ENCODE measurements at regions not wholly inside any gene's neighbourhood (a gene's known extent, or its start where the extent isn't known, plus 50 kb on each side); places are given as distances from the start of the nearest gene placed in this dataset.

- TF ChIP-seq CTCF (conservative IDR thresholded peaks at IDR 0.05 in 1 of 2, IDR thresholded peaks at IDR 0.05 in 1 of 2; ENCODE audit: low read depth in 1 of 2, low read length in 2 of 2): no peak
- no peak for TF ChIP-seq EZH2 (IDR thresholded peaks at IDR 0.05; ENCODE audit: low read length, missing control alignments)
These were observed 1637.4 kb upstream of the ACVR2A start for GRCh38 chr2:146207417-146207816.

Data from fibroblast of lung (primary cell).